CD4-positive, alpha-beta T cell treated with Interleukin-4 for 1 hour (primary cell): ENCODE measurements at regions not wholly inside any gene's neighbourhood (a gene's known extent, or its start where the extent isn't known, plus 50 kb on each side); places are given as distances from the start of the nearest gene placed in this dataset.

ENCODE experiments used
- DNase-seq, 2 donors: peaks; one replicate each; pipeline ENCODE4 v3.0.0-alpha.2; 2020 to 2022

- no peak for DNase-seq
These were observed 243.4 kb upstream of the STS start for GRCh38 chrX:6904156-6904555.

GRCh38 chrX:6898371-6898770 lies 249.1 kb upstream of the STS start:
- DNase-seq: no peak

- DNase-seq: no peak
These were observed 256.1 kb upstream of the STS start for GRCh38 chrX:6891404-6891803.

GRCh38 chrX:6890544-6891261 lies 256.8 kb upstream of the STS start:
- no peak for DNase-seq

GRCh38 chrX:6885909-6886308 lies 261.6 kb upstream of the STS start:
- DNase-seq: no peak

- DNase-seq: no peak
These were observed 262.1 kb upstream of the STS start for GRCh38 chrX:6885396-6885795.

GRCh38 chrX:6861456-6861855 lies 286.1 kb upstream of the STS start:
- DNase-seq: no peak

- DNase-seq: no peak
These were observed 289.8 kb upstream of the STS start for GRCh38 chrX:6857749-6858148.

- no peak for DNase-seq
These were observed 291.0 kb upstream of the STS start for GRCh38 chrX:6856471-6856870.

GRCh38 chrX:6852869-6853268 lies 294.6 kb upstream of the STS start:
- DNase-seq: no peak

GRCh38 chrX:6852121-6852520 lies 295.4 kb upstream of the STS start:
- DNase-seq: no peak

- no peak for DNase-seq
These were observed 296.4 kb upstream of the STS start for GRCh38 chrX:6851140-6851539.

- DNase-seq: no peak
These were observed 297.6 kb upstream of the STS start for GRCh38 chrX:6849716-6850414.

- no peak for DNase-seq
These were observed 297.7 kb upstream of the VCX3A start for GRCh38 chrX:6832619-6833018.

- DNase-seq: no peak
These were observed 291.9 kb upstream of the VCX3A start for GRCh38 chrX:6826856-6827255.

GRCh38 chrX:6821730-6822129 lies 286.8 kb upstream of the VCX3A start:
- DNase-seq: no peak

- DNase-seq: no peak
These were observed 279.0 kb upstream of the VCX3A start for GRCh38 chrX:6813836-6814370.

GRCh38 chrX:6812087-6812486 lies 277.2 kb upstream of the VCX3A start:
- DNase-seq: no peak

- no peak for DNase-seq
These were observed 275.9 kb upstream of the VCX3A start for GRCh38 chrX:6810776-6811175.

- DNase-seq: no peak
These were observed 268.7 kb upstream of the VCX3A start for GRCh38 chrX:6803607-6804006.

GRCh38 chrX:6793000-6793399 lies 258.1 kb upstream of the VCX3A start:
- DNase-seq: no peak

- DNase-seq: no peak
These were observed 249.0 kb upstream of the VCX3A start for GRCh38 chrX:6783912-6784311.

- no peak for DNase-seq
These were observed 247.9 kb upstream of the VCX3A start for GRCh38 chrX:6782831-6783230.
